HL-60 (cell line): ENCODE measurements at regions not wholly inside any gene's neighbourhood (a gene's known extent, or its start where the extent isn't known, plus 50 kb on each side); places are given as distances from the start of the nearest gene placed in this dataset.

ENCODE experiments used
- DNase-seq, 2 experiments: peaks; one replicate each; pipeline ENCODE4 v3.0.0-alpha.2; 2010 to 2020; ENCODE audit warnings: low read depth in 1 of 2, low spot score in 1 of 2
- H3K27ac ChIP-seq: fragments of 250-450 bp; sonication (Bioruptor Pico); replicated peaks from 2 replicates; pipeline ENCODE4 v1.5.1; 2020; ENCODE audit warnings: mild to moderate bottlenecking, moderate library complexity
- H3K27me3 ChIP-seq: fragments of 250-450 bp; sonication (Bioruptor Pico); 2 replicates; pipeline ENCODE4 v1.5.1; 2021; ENCODE audit warnings: mild to moderate bottlenecking, moderate library complexity; ENCODE audit not compliant: insufficient read depth, poor library complexity, severe bottlenecking
- H3K4me3 ChIP-seq: replicated peaks from 2 replicates; pipeline ENCODE4 v1.5.1; 2011; ENCODE audit warnings: mild to moderate bottlenecking, control low read depth, low read length; ENCODE audit not compliant: insufficient read depth
- GABPA ChIP-seq: IDR thresholded peaks from 2 replicates; pipeline ENCODE4 v1.6.1; 2012; ENCODE audit warnings: low read depth
- POLR2AphosphoS5 ChIP-seq: IDR thresholded peaks from 2 replicates; pipeline ENCODE4 v1.6.1; 2012; ENCODE audit warnings: low read depth
- SPI1 ChIP-seq: IDR thresholded peaks from 2 replicates; pipeline ENCODE4 v1.6.1; 2012; ENCODE audit warnings: low read depth, mild to moderate bottlenecking, borderline replicate concordance
- TF ChIP-seq, protein P1 (sequence below): IDR thresholded peaks from 2 replicates; pipeline ENCODE4 v1.6.1; 2012; ENCODE audit warnings: low read depth; ENCODE audit not compliant: insufficient replicate concordance
- TF ChIP-seq, protein P2 (sequence below): IDR thresholded peaks from one replicate; pipeline ENCODE4 v1.5.1; 2011; ENCODE audit warnings: low read length, control low read depth, inconsistent platforms; ENCODE audit not compliant: insufficient read depth

DNA sequence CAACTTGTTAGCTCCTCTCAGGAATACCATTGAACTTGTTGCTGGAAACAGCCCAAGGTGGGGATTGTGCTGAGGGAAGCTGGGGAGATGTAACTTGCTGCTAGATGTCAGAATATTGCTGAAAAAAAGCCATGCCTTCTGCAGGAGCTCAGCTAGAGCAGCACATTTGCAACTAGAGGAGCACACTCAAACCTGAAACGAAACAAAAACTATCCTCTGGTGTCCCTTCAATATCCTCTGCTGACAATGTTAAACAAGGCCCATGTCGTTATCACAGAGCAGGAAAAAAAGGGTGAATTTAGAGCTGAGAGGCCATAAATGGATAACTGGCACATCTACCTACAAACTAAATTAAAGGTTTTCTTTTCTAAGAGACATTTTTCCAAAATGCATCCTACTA is 53.7 kb upstream of the MACC1 start:
- TF ChIP-seq SPI1: no peak
- no peak for TF ChIP-seq POLR2AphosphoS5
- TF ChIP-seq, protein P1, sequence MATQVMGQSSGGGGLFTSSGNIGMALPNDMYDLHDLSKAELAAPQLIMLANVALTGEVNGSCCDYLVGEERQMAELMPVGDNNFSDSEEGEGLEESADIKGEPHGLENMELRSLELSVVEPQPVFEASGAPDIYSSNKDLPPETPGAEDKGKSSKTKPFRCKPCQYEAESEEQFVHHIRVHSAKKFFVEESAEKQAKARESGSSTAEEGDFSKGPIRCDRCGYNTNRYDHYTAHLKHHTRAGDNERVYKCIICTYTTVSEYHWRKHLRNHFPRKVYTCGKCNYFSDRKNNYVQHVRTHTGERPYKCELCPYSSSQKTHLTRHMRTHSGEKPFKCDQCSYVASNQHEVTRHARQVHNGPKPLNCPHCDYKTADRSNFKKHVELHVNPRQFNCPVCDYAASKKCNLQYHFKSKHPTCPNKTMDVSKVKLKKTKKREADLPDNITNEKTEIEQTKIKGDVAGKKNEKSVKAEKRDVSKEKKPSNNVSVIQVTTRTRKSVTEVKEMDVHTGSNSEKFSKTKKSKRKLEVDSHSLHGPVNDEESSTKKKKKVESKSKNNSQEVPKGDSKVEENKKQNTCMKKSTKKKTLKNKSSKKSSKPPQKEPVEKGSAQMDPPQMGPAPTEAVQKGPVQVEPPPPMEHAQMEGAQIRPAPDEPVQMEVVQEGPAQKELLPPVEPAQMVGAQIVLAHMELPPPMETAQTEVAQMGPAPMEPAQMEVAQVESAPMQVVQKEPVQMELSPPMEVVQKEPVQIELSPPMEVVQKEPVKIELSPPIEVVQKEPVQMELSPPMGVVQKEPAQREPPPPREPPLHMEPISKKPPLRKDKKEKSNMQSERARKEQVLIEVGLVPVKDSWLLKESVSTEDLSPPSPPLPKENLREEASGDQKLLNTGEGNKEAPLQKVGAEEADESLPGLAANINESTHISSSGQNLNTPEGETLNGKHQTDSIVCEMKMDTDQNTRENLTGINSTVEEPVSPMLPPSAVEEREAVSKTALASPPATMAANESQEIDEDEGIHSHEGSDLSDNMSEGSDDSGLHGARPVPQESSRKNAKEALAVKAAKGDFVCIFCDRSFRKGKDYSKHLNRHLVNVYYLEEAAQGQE: no peak

DNA sequence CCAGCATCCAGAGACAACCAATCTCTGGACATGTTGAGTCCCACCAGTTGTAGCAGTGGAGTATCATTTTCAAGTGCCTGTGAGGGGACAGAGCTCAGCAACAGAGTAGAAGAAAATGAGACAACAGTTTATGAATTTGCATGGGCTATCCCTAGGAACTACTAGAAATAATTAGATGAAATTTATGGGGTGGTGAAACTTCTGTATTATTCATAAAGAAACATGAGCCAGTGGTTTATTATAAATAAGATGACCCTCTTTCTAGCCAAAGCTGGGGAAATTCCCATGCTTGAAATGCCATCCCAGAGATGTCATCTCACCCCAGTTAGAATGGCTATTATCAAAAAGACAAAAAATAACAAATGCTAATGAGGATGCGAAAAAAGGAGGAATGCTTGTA is 55.1 kb upstream of the ITGB8 start:
- no peaks in the 10 kb centered on the region for H3K27me3 ChIP-seq
- TF ChIP-seq GABPA: no peak
- TF ChIP-seq, protein P1: no peak
- no peak for DNase-seq
- H3K27ac ChIP-seq: no peak overlapping the region
- no peak overlapping the region for H3K4me3 ChIP-seq

More for the DNA sequence above, 53.7 kb upstream of the MACC1 start:
- Histone ChIP-seq H3K4me3 (no peak overlapping the region), H3K27me3 (no peaks in the 10 kb centered on the region), H3K27ac (no peak overlapping the region)
- DNase-seq: no peak

DNA sequence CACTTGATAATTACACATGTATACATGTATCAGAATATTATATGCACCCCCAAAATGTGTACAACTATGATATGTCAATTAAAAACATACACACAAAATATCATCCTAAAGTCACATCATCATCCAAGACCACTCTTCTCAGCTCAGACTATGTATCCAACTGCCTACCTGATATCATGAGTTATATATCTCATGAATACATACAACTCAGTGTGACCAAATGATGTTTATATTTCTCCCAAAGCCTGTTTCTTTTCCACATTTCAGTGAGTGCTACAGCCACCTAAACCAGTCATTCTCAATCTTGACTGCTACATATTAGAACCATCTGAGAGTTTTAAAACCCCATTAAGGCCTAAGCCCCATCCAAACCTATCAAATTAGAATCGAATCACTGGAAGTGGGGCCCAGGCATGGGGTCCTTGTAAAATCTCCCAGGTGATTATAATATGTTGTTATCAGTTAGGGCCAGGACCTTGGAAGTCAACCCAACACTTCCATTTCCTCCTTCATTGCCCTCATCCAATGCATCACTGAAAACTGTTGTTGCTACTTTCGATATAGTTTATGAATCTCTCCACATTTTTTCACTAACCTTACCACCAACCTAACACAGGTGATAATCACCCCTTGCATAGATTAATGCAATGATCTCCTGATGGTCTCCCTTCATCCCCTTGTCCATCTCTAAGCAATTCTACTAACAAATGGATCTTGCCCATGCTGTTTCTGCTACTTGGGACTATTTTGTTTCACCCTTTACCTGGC is 53.8 kb upstream of the ITGB8 start:
- DNase-seq: no peak
- H3K4me3 ChIP-seq: no peak overlapping the region
- no peaks in the 10 kb centered on the region for H3K27me3 ChIP-seq
- no peak overlapping the region for H3K27ac ChIP-seq
- TF ChIP-seq, protein P1: no peak
- TF ChIP-seq GABPA (no peak), POLR2AphosphoS5 (no peak), SPI1 (no peak)
- TF ChIP-seq, protein P2, sequence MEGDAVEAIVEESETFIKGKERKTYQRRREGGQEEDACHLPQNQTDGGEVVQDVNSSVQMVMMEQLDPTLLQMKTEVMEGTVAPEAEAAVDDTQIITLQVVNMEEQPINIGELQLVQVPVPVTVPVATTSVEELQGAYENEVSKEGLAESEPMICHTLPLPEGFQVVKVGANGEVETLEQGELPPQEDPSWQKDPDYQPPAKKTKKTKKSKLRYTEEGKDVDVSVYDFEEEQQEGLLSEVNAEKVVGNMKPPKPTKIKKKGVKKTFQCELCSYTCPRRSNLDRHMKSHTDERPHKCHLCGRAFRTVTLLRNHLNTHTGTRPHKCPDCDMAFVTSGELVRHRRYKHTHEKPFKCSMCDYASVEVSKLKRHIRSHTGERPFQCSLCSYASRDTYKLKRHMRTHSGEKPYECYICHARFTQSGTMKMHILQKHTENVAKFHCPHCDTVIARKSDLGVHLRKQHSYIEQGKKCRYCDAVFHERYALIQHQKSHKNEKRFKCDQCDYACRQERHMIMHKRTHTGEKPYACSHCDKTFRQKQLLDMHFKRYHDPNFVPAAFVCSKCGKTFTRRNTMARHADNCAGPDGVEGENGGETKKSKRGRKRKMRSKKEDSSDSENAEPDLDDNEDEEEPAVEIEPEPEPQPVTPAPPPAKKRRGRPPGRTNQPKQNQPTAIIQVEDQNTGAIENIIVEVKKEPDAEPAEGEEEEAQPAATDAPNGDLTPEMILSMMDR: no peak

DNA sequence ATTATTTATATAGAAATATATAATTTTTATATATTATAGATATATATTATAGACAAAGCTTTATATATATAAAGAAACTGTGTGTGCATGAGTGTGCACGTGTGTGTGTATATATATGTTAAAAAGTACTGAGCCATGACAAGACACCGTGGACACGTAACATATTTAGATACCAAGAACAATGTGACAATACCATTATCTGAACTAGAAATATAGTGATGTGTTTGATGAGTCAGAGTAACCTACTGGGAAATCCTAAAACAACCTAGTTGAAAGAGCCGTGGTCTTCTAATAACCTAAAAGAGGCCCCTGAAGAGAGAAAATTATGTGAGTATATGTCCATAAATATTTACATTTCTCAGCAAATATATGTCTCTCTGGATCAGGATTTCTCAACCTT is 50.7 kb upstream of the ITGB8 start:
- Histone ChIP-seq H3K27me3 (no peaks in the 10 kb centered on the region), H3K27ac (no peak overlapping the region)
- TF ChIP-seq POLR2AphosphoS5 (no peak), GABPA (no peak)
- TF ChIP-seq, protein P2: no peak

More for the DNA sequence above, 50.7 kb upstream of the ITGB8 start:
- no peak overlapping the region for H3K4me3 ChIP-seq
- no peak for DNase-seq
